UCSD-AML1 (cell line): ENCODE measurements at regions not wholly inside any gene's neighbourhood (a gene's known extent, or its start where the extent isn't known, plus 50 kb on each side); places are given as distances from the start of the nearest gene placed in this dataset.

Source experiments
- DNase-seq: peaks from one replicate; lab custom pipeline; 2025; ENCODE audit not compliant: unreplicated experiment; lab: John Stamatoyannopoulos, UW

GRCh38 chr21:21605521-21605920 is 607.3 kb downstream of the NCAM2 start:
- no peak for DNase-seq

GRCh38 chr21:21606041-21606440 is 607.8 kb downstream of the NCAM2 start:
- DNase-seq = no peak

DNA sequence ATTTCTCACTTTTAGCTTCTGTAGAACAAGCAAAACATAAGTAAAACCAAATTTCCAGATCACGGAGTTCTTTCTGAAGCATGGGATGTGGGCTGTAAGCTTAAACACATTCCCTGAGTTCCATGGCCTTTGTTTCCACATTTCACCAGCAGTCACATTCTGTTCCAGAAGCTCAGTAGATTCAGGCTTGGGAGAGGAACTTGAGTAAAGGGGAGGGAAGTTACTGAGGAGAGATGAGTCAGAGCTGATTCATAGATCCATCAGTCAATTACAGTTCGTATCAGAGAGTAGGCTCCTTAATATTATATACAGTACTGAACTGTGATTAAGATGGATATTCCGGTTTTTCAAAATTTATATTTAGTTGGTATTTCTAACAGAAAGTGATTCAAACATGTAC is 614.3 kb downstream of the NCAM2 start:
- no peak for DNase-seq

DNA sequence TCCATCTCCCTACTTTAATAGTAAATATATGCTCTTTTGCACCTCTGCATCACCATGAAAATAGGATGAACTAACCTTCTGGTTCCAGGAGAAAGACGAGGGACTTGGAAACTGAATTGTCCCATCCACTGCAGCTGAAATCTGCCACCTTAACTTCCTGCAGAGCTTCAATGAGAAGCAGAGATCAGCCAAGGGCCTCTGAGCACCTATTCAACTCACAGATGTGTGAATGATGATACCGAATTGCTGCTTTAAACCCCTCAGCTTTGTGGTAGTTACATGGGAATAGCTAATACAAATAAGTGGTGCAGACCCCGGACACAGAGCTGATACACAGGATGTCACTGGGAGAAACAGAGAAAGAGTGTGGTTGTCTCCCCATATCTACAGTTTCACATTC is 616.8 kb downstream of the NCAM2 start:
- DNase-seq = no peak

GRCh38 chr21:21622460-21623234 is 624.4 kb downstream of the NCAM2 start:
- DNase-seq = no peak

- DNase-seq = no peak
Observed at GRCh38 chr21:21624674-21625073, 626.5 kb downstream of the NCAM2 start.

- no peak for DNase-seq
Observed at GRCh38 chr21:21631961-21632360, 633.8 kb downstream of the NCAM2 start.

DNA sequence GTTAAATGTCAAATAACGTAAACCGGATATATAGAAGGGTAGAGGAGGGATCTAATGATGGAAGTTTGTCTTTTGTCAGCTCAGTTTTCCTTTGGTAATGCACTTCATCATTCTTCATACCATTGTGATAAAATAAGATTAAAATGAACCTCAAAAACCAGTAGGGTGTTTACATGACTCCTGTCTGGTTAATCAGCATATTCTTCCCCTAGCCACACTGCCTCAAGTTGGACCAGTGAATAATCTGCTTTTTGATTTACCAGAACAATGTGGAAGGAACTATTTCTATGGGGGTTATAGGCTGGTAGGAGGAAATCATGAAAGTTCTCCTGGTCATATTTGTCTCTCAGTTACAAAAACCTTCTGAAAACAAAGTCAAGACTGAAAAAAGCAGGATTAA is 634.7 kb downstream of the NCAM2 start:
- no peak for DNase-seq

DNA sequence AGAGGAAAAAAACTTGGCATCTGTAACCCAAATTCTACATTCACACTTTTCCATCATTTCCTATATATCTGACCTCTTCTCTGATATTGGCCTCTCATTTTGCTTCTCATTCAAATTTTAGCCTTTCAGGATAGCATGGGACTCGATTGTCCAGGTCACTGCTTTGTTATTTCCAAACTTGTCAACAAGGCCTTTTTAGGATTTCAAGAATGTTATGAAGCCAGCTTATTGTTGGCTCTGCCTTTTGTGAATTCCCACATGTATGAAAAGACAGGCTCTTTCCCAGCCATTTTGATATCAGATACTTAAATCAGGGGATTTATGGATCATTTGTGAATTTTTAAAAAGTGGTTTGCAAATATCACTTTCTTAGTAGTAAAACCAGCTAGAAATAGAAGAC is 663.5 kb downstream of the NCAM2 start:
- no peak for DNase-seq

GRCh38 chr21:21662776-21663175 is 664.6 kb downstream of the NCAM2 start:
- DNase-seq = no peak

DNA sequence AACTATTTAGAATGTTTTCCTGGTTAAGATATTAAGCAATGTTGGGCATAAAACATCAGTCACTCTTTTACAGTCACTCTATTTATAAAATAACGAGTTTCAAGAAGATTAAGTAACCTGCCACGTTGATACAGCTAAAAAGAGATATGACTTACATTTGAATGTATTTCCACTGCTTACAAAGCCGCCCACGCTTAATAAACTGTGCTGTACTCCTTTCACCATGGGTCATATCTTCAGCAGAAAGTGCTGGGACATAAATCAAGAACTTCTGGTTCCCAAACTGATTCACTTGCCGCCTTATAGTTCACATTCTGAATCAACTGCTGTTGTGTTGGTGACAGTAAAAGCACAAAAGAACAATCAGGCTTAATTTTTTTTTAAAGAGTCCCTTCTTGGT is 666.7 kb downstream of the NCAM2 start:
- DNase-seq = no peak

DNA sequence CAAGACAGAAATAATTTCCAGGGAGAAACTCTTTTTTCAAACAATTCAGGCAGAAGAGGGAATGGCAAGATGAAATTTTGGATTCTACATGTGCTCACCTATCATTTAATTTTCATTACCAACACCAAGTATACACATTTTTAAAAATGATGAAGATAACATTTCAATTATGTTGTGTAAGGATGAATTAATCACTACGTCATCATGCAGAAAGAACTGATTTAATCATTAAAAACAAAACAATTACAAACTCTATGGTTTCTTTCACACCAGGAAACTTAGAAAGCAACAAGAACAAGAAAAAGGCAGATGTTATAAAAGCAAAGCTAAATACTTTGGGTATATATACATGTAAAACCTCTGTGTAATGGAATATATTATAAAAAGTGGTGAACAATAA is 668.5 kb downstream of the NCAM2 start:
- DNase-seq = no peak

- no peak for DNase-seq
Observed at GRCh38 chr21:21668198-21668597, 670.0 kb downstream of the NCAM2 start.

GRCh38 chr21:21673959-21674358 is 675.8 kb downstream of the NCAM2 start:
- DNase-seq = no peak

- DNase-seq = no peak
Observed at GRCh38 chr21:21675601-21676000, 677.4 kb downstream of the NCAM2 start.

DNA sequence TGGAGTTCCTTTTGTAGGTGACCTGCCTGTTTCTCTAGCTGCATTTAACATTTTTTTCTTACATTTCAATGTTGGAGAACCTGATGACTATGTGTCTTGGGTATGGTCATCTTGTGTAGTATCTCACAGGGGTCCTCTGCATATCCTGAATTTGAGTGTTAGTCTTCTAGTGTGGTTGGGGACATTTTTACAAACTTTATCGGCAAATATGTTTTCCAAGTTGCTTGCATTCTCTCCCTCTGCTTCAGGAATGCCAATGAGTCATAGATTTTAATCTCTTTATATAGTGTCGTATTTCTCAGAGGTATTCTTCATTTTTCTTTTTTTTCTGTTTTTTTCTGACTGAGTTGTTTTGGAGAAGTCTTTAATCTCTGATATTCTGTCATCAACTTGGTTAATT is 684.0 kb downstream of the NCAM2 start:
- DNase-seq = no peak

DNA sequence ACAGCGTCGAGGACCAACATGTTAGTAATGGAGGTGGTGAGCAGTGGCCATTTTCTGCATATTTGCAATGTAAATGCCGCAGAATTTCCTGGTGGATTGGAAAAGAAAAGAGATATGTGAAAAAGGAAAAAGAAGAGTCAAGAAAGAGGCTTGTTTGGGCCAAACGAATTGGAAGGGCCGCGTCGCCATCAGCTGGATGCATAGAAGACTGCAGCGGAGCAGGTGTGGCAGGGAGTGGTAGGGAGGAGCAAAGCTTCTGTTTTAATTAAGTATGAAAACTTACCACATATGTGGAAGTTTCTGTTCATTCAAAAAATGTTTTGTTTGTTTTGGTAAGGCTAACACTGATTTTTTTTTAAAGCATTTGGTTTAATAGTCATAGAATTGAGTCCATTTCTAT is 690.7 kb downstream of the NCAM2 start:
- peak; percentile 5 for DNase-seq

DNA sequence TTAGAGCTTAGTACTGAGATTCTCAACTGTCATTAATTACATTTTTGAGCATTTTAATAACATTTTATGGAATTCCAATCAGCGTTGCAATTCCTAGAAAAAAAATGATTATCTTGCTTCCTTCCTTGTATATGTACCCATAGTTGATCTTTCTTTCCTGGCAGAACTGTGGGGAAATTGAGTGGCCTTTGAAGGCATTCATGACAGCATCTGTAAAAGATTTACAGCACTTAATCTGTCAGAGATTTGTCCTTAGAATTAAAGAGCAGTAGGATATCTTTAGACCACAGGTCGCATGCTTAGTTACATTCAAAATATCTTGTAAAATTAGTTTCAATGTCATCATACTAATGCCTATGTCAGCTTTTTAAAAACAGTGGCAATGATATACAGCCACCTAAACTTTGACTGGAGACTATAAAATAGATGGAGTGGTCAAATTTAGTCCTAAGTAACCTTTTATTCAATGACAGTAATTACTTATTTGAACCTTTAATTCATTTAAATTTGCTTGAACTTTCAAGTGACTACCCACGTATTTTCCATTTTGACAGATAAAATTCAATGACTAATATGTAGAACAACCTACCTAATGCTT is 692.0 kb downstream of the NCAM2 start:
- no peak for DNase-seq

DNA sequence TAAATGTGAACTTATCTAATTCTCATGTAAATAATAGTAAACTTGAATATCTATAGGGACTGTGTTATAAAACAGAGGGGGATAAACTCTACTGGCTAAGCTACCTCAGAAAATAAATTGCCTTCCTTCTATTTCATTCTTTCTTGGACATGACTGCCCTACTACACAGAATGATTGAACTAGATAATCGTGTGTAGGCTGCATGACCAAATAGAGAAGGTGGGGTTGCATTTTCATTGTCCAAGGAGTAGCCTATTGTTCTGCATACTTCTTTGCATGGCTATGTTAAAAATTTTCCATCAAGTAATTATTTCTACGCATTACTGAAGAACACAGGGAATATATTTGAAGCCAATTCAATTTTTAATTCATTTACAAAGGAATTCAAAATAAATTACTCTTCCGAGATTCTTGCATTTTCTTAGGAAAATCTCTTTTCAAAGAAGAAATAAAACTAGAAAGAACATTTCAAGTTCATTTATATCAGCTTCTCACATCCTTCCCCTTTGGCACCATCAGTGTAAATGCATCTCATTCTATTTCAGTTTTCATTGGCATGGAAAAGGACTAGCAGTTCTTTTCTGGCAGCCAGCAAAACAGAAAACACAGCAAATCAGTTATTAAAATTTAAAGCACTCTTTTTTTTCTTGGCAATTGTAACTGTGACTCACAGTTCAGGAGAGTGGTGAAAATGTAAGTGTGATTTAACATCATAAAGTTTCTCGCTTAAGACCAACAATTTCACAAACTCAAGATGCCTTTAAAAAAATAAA is 714.7 kb downstream of the NCAM2 start:
- no peak for DNase-seq

GRCh38 chr21:21713651-21714180 is 715.5 kb downstream of the NCAM2 start:
- no peak for DNase-seq

GRCh38 chr21:21714426-21714825 is 716.2 kb downstream of the NCAM2 start:
- DNase-seq = no peak
